ENCODE measurements at regions not wholly inside any gene's neighbourhood (a gene's known extent, or its start where the extent isn't known, plus 50 kb on each side); places are given as distances from the start of the nearest gene placed in this dataset.

GRCh38 chr11:91129596-91129995 is 906.7 kb upstream of the CHORDC1 start:
- DNase-seq (ENCODE audit: low spot score), result no peak
- Histone ChIP-seq H3K27ac (replicated peaks; ENCODE audit: low read length) (no peak overlapping the region), H3K4me2 (ENCODE audit: insufficient read depth, low read length, poor library complexity, severe bottlenecking) (no peak overlapping the region), H3K4ac (ENCODE audit: low read length) (no peak overlapping the region), H3K79me1 (ENCODE audit: low read depth, low read length) (no peaks in the 10 kb centered on the region), H4K8ac (ENCODE audit: low read depth, low read length) (no peak overlapping the region), H4K91ac (ENCODE audit: low read depth, low read length, poor library complexity) (no peak overlapping the region), H3K18ac (ENCODE audit: low read length) (no peak overlapping the region), H3K36me3 (replicated peaks in 1 of 2; ENCODE audit: control insufficient read depth in 2 of 2, insufficient read depth in 2 of 2, low read length in 2 of 2) (no peaks in the 10 kb centered on the region), H3K9ac (ENCODE audit: low read depth, low read length, poor library complexity) (no peak overlapping the region), H2BK120ac (ENCODE audit: low read depth, low read length) (no peak overlapping the region), H3K4me1 (ENCODE audit: control insufficient read depth in 2 of 2, insufficient read depth in 1 of 2, low read depth in 1 of 2, low read length in 2 of 2) (no peaks in the 10 kb centered on the region), H3K4me3 (ENCODE audit: low read length in 2 of 2) (no peak overlapping the region), H2BK15ac (ENCODE audit: low read length) (no peak overlapping the region), H3K27me3 (ENCODE audit: control insufficient read depth in 3 of 3, insufficient read depth in 3 of 3, low read depth in 1 of 3, low read length in 3 of 3) (no peaks in the 10 kb centered on the region), H2AK5ac (ENCODE audit: low read depth, low read length) (no peak overlapping the region), H2AFZ (ENCODE audit: low read length) (no peak overlapping the region), H2BK5ac (ENCODE audit: low read length) (no peak overlapping the region), H3K9me3 (replicated peaks in 1 of 2; ENCODE audit: control insufficient read depth in 2 of 2, insufficient read depth in 1 of 2, low read depth in 1 of 2, low read length in 2 of 2) (no peaks in the 10 kb centered on the region), H3K14ac (ENCODE audit: low read length) (no peak overlapping the region), H2BK12ac (ENCODE audit: low read length) (no peak overlapping the region), H3K23ac (ENCODE audit: low read depth, low read length, poor library complexity) (no peak overlapping the region)
- WGBS, 2 donors (ENCODE audit: extremely low coverage in 2 of 2, insufficient read length in 2 of 2, insufficient replicate concordance in 1 of 2), result no CpG with 5 or more reads among the region's 3 CpGs

DNA sequence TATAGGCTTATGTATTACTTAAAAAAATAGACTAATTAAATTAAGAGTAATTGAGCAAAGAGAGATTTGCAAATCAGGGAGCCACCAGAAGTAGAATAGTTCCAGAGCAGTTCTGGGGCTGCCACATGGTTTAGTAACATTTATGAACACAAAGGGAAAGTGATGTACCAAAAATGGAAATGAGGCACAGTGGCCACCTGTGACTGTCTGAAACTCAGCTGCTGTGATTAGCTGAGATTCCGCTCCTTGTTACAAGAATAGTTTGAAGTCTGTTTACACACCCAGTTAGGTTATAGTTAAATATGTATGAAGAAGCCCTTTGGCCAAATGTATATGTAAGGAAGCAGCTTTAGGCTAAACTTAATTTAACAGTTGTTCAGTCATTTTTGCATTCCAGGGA is 901.5 kb upstream of the CHORDC1 start:
- H3K18ac ChIP-seq (ENCODE audit: low read length), result no peak overlapping the region
- no peaks in the 10 kb centered on the region for H3K36me3 ChIP-seq (replicated peaks in 1 of 2; ENCODE audit: control insufficient read depth in 2 of 2, insufficient read depth in 2 of 2, low read length in 2 of 2)
- no peak overlapping the region for H2BK5ac ChIP-seq (ENCODE audit: low read length)
- H3K4me3 ChIP-seq (ENCODE audit: low read length in 2 of 2), result no peak overlapping the region
- H2AK5ac ChIP-seq (ENCODE audit: low read depth, low read length), result no peak overlapping the region
- H2AFZ ChIP-seq (ENCODE audit: low read length), result no peak overlapping the region
- no peak overlapping the region for H2BK12ac ChIP-seq (ENCODE audit: low read length)
- H3K4me1 ChIP-seq (ENCODE audit: control insufficient read depth in 2 of 2, insufficient read depth in 1 of 2, low read depth in 1 of 2, low read length in 2 of 2), result no peaks in the 10 kb centered on the region
- no peak for DNase-seq (ENCODE audit: low spot score)
- no peak overlapping the region for H3K4me2 ChIP-seq (ENCODE audit: insufficient read depth, low read length, poor library complexity, severe bottlenecking)
- H3K9ac ChIP-seq (ENCODE audit: low read depth, low read length, poor library complexity), result no peak overlapping the region
- H2BK120ac ChIP-seq (ENCODE audit: low read depth, low read length), result no peak overlapping the region
- no peak overlapping the region for H3K23ac ChIP-seq (ENCODE audit: low read depth, low read length, poor library complexity)
- H3K79me1 ChIP-seq (ENCODE audit: low read depth, low read length), result no peaks in the 10 kb centered on the region
- WGBS, 2 donors (ENCODE audit: extremely low coverage in 2 of 2, insufficient read length in 2 of 2, insufficient replicate concordance in 1 of 2), result no CpG with 5 or more reads among the region's 1 CpG
- H4K8ac ChIP-seq (ENCODE audit: low read depth, low read length), result no peak overlapping the region
- H4K91ac ChIP-seq (ENCODE audit: low read depth, low read length, poor library complexity), result no peak overlapping the region
- no peak overlapping the region for H3K27ac ChIP-seq (replicated peaks; ENCODE audit: low read length)
- H3K14ac ChIP-seq (ENCODE audit: low read length), result no peak overlapping the region
- H3K4ac ChIP-seq (ENCODE audit: low read length), result no peak overlapping the region
- H2BK15ac ChIP-seq (ENCODE audit: low read length), result no peak overlapping the region
- H3K9me3 ChIP-seq (replicated peaks in 1 of 2; ENCODE audit: control insufficient read depth in 2 of 2, insufficient read depth in 1 of 2, low read depth in 1 of 2, low read length in 2 of 2), result no peaks in the 10 kb centered on the region
- H3K27me3 ChIP-seq (ENCODE audit: control insufficient read depth in 3 of 3, insufficient read depth in 3 of 3, low read depth in 1 of 3, low read length in 3 of 3), result no peaks in the 10 kb centered on the region

GRCh38 chr11:91115116-91115515 is 892.3 kb upstream of the CHORDC1 start:
- Histone ChIP-seq H3K79me1 (ENCODE audit: low read depth, low read length) (no peaks in the 10 kb centered on the region), H2BK15ac (ENCODE audit: low read length) (no peak overlapping the region), H3K23ac (ENCODE audit: low read depth, low read length, poor library complexity) (no peak overlapping the region), H3K4me3 (ENCODE audit: low read length in 2 of 2) (no peak overlapping the region), H3K14ac (ENCODE audit: low read length) (no peak overlapping the region), H3K4me1 (ENCODE audit: control insufficient read depth in 2 of 2, insufficient read depth in 1 of 2, low read depth in 1 of 2, low read length in 2 of 2) (no peaks in the 10 kb centered on the region), H3K18ac (ENCODE audit: low read length) (no peak overlapping the region), H3K4me2 (ENCODE audit: insufficient read depth, low read length, poor library complexity, severe bottlenecking) (no peak overlapping the region), H2BK120ac (ENCODE audit: low read depth, low read length) (no peak overlapping the region), H2BK12ac (ENCODE audit: low read length) (no peak overlapping the region), H3K9me3 (replicated peaks in 1 of 2; ENCODE audit: control insufficient read depth in 2 of 2, insufficient read depth in 1 of 2, low read depth in 1 of 2, low read length in 2 of 2) (no peaks in the 10 kb centered on the region), H3K4ac (ENCODE audit: low read length) (no peak overlapping the region), H3K9ac (ENCODE audit: low read depth, low read length, poor library complexity) (no peak overlapping the region), H3K27ac (replicated peaks; ENCODE audit: low read length) (no peak overlapping the region), H3K27me3 (ENCODE audit: control insufficient read depth in 3 of 3, insufficient read depth in 3 of 3, low read depth in 1 of 3, low read length in 3 of 3) (no peaks in the 10 kb centered on the region), H2BK5ac (ENCODE audit: low read length) (no peak overlapping the region), H3K36me3 (replicated peaks in 1 of 2; ENCODE audit: control insufficient read depth in 2 of 2, insufficient read depth in 2 of 2, low read length in 2 of 2) (no peaks in the 10 kb centered on the region), H2AFZ (ENCODE audit: low read length) (no peak overlapping the region), H4K91ac (ENCODE audit: low read depth, low read length, poor library complexity) (no peak overlapping the region), H4K8ac (ENCODE audit: low read depth, low read length) (no peak overlapping the region), H2AK5ac (ENCODE audit: low read depth, low read length) (no peak overlapping the region)
- WGBS, 2 donors (ENCODE audit: extremely low coverage in 2 of 2, insufficient read length in 2 of 2, insufficient replicate concordance in 1 of 2), result no CpG with 5 or more reads among the region's 1 CpG
- DNase-seq (ENCODE audit: low spot score), result no peak

DNA sequence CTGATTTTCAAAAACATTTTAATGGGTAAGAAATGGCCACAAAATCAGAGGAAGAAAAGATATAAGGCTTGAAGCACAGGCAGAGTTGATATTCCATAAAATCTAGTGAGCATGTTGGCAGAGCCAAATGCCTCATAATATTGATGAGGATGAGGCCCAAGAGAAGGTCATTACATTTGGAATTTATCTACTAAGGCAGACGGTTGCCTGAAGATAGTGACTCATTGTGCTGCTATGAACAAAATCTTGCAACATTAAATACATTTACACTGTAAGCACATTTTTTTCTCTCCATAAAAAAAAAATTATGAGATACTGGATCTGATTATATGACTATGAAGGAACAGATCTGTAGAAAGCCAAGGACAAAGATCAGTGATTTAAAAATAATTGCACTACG is 881.4 kb upstream of the CHORDC1 start:
- Histone ChIP-seq H3K79me1 (ENCODE audit: low read depth, low read length) (no peaks in the 10 kb centered on the region), H2BK5ac (ENCODE audit: low read length) (no peak overlapping the region), H3K18ac (ENCODE audit: low read length) (no peak overlapping the region), H2AK5ac (ENCODE audit: low read depth, low read length) (no peak overlapping the region), H4K8ac (ENCODE audit: low read depth, low read length) (no peak overlapping the region), H2BK12ac (ENCODE audit: low read length) (no peak overlapping the region), H3K4ac (ENCODE audit: low read length) (no peak overlapping the region), H3K4me1 (ENCODE audit: control insufficient read depth in 2 of 2, insufficient read depth in 1 of 2, low read depth in 1 of 2, low read length in 2 of 2) (no peaks in the 10 kb centered on the region), H3K4me2 (ENCODE audit: insufficient read depth, low read length, poor library complexity, severe bottlenecking) (no peak overlapping the region), H3K9ac (ENCODE audit: low read depth, low read length, poor library complexity) (no peak overlapping the region), H2BK15ac (ENCODE audit: low read length) (no peak overlapping the region), H3K9me3 (replicated peaks in 1 of 2; ENCODE audit: control insufficient read depth in 2 of 2, insufficient read depth in 1 of 2, low read depth in 1 of 2, low read length in 2 of 2) (no peaks in the 10 kb centered on the region), H2AFZ (ENCODE audit: low read length) (no peak overlapping the region), H3K36me3 (replicated peaks in 1 of 2; ENCODE audit: control insufficient read depth in 2 of 2, insufficient read depth in 2 of 2, low read length in 2 of 2) (no peaks in the 10 kb centered on the region), H4K91ac (ENCODE audit: low read depth, low read length, poor library complexity) (no peak overlapping the region), H3K4me3 (ENCODE audit: low read length in 2 of 2) (no peak overlapping the region), H3K23ac (ENCODE audit: low read depth, low read length, poor library complexity) (no peak overlapping the region), H3K27ac (replicated peaks; ENCODE audit: low read length) (no peak overlapping the region), H3K27me3 (ENCODE audit: control insufficient read depth in 3 of 3, insufficient read depth in 3 of 3, low read depth in 1 of 3, low read length in 3 of 3) (no peaks in the 10 kb centered on the region), H2BK120ac (ENCODE audit: low read depth, low read length) (no peak overlapping the region), H3K14ac (ENCODE audit: low read length) (no peak overlapping the region)
- DNase-seq (ENCODE audit: low spot score), result no peak
- no CpG with 5 or more reads among the region's 2 CpGs for WGBS, 2 donors (ENCODE audit: extremely low coverage in 2 of 2, insufficient read length in 2 of 2, insufficient replicate concordance in 1 of 2)
